HuH-7 (cell line): ENCODE measurements at regions not wholly inside any gene's neighbourhood (a gene's known extent, or its start where the extent isn't known, plus 50 kb on each side); places are given as distances from the start of the nearest gene placed in this dataset.

ENCODE experiments used
- DNase-seq: peaks from one replicate; pipeline ENCODE4 v3.0.0; 2011; ENCODE audit warnings: low spot score

DNA sequence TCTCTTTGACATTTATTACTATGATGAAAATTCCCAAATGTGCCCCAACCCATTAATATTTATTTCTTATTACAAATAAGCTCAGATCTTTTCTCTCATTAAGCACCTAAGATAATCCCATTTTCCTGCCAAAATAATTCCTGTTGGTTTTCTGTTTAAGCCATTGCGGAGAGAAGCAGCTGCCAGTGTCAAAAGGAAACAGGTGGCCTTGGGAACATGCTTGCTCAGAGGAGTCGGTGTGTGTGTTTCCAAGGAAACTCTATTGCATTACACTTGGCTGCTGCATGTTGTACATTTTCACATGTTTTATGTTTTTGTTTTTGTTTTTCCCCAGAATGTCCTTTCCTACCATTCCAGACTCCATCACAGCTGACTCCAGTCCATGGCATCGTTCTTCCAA is 56.4 kb downstream of the CD24 start:
- DNase-seq = no peak

DNA sequence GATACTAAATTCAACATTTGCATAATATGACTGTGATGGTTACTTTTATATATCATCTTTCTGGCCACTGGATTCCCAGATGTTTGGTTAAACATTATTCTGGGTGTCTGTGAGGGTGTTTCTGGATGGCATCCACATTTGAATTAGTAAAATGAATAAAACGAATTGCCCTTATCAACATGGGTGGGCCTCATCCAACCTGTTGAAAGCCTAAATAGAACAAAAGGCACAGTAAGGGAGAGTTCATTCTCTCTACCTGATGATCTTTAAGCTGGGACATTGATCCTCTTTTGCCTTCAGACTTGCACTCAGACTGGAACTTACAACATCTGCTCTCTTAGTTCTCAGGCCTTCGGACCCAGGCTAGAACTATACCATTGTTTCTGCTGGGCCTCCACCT is 57.6 kb downstream of the CD24 start:
- no peak for DNase-seq

DNA sequence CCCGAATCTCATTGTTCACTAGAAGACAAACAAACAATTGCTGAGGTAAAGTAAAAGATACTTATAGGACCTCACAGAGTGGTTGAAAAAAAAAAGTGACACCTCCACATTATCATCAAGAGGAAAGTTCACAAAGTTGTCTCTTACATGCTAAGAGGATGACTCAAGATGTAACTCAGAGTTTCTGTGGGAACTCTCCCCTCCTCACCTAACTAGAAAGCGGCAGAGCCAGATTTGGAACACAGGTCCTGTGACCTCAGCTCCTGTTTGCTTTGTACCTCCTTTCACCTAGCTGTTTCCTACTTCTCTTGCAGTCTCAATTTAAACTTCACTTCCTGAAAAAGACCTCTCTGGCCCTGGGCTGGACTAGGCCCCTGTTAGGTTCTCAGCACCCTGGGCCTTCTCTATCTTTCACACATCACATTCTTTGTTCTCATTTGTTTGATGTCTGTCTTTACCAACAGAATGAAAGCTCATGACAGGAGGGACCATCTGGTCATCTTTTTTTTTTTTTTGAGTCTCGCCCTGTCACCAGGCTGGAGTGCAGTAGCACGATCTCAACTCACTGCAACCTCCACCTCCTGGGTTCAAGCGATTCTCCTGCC is 60.8 kb downstream of the CD24 start:
- DNase-seq = no peak

DNA sequence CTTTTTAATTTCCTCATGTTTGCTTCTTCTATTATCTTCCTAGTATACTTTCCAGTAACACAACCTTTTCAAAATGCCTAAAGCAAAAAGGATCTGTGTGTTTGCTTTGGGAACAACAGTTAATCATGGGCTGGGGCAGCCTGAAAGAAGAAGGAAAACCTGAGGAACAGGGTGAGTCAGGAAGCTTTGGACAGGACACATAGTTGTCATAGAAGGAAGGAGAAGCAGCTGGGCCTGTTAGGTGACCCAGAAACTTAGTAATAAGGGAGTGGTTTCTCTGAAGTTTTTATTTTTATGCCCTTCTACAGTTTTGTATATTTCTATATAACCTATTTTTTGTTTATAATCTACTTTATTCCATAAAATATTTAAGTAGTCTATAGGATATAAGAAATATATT is 61.4 kb downstream of the CD24 start:
- no peak for DNase-seq

DNA sequence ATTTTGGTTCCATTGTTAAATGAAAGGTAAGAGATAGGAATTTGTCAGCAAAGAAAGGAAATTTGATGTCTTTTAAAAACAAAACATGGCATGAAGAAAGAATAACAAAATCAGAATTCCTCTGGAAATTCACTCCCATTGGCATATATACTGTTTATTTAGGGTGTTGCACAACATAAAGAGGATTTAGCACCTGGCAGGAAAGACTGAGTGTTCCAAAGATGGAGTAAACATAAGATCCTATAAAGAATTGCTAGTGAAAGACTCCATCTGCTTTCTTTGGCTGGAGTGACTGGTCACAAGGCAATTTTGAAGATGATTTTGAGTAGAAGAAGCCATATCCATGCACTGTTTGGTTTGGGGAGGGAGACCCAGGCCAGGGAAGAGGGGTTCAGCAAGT is 62.4 kb downstream of the CD24 start:
- DNase-seq = no peak

DNA sequence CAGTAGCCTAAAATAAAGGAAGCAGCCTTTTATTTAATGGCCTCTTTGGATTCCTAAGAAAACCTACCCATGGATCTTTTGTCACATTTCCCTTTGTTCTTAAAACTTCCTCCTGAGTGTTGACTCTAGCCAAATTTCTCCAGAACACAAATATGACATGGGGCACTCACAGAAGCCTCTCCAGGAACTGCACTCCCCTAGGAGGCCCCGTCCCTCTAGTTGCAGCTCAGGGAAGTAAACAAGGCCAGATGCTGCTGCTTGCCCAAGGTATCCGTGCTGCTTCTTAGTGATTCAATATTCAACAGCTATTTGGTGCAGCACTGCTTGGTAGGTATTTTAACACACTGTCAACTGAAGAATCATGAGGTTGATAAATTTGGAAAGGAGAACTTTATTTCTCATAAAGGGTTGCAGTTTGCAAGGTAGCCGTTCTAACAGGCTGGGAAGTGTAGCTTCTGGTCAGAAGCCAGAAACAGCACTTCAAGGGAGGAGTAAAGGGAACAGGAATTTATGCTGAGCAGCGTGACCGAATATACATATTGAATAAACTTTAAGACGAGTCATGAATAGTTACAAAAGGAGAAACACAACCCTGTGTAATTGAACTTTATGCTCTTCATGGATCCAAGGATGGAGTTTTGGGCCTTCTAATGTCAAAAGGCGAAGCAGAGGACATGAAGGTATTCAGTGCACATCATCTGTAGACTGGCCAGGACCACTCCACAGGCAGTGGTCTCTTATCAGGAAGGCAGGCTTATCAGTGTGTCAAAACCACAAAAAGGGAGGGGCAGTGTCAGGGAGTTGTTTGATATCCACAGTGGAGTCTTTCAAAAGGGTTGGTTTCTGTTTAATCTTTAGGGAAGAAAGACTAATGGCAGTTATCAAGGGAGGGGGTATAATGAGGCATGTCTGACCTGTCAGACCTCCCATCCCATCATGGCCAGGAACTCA is 63.3 kb downstream of the CD24 start:
- no peak for DNase-seq

DNA sequence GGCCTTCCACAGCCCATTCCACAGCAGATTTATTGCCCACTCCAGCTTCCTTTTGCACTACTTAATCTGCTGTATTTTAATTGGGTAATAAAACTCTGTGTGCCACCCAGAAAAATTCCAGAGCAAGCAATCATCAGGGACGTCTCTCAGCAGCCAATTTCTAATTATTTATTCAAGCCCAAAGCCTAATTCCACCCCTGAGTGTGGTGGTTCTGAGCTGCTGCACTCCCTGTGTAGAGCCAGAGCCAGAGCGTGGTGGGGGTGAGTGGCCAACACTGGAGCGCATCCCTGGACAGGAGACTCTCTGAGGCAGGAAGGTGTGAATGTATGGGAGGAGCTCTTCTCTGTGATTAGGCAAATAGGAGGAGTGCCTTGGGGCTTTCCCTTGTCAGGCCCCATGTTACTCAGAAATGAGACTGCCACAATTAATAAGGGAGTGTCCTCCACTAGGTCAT is 66.1 kb downstream of the CD24 start:
- DNase-seq = no peak

DNA sequence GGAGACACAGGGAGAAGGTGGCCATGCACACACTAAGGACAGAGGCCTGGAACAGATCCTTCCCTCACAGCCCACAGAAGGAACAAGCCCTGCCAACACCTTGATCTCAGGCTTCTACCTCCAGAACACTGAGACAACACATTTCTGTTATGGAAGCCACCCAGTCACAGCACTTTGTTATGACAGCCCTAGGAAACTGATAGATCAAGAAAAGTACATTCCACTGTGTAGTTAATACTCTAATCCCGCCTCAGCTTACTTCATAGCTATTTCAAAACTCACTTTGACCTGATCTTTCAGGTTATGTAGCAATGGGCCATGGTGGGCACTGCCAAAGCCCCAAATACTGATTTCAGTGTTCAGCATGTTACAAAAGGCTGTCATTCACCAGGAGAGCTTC is 66.8 kb downstream of the CD24 start:
- no peak for DNase-seq

DNA sequence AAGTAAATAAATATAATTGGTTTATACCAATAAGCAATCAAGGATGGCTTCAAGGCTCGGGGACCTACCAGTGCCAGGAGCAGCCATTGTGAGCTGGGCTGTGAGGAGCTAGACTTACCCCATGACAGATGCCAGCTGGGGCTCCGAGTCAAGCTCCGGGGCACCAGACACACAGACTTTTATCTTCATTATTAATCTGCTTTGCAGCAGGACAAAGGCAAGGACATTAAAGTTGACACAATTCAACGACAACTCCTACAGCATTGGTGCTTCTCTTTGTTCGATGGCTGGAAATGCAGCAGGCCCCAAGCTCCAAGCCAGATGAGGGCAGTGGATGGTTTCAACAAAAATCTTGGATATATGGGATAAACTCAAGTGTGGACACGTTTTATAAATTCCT is 68.3 kb downstream of the CD24 start:
- no peak for DNase-seq

DNA sequence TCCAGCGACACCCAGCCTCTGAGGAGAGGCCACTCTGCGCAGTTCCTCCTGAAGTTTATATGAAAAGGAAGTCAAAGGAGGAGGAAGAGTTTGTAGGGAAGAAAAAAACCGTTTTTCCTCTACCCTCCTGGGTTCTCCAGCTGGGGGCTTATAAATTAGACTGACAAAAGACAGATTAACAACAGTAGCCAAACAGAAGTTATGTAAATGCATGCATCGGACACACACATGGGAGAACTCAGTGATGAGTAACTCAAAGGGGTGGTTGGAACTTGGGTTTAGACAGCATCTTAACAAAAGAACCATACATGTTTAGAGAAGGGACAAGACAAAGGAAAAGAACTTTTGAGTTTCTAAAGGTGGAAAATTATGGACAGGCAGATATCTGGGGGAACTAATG is 71.2 kb downstream of the CD24 start:
- DNase-seq = no peak

DNA sequence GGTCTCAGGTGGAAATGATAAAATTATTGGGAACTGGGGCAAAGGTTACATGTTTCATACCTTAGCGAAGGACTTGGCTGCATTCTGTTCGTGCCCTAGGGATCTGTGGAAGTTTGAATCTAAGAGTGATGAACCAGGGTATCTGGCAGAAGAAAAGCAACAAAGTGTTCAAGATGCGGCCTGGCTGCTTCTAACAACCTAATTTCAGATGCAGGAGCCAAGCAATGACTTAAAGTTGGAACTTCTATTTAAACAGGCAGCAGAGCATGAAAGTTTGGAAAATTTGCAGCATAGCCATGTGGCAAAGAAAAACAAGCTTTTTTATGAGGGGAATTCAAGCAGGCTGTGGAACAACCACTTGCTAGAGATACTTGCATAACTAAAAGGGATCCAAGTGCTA is 73.5 kb downstream of the CD24 start:
- DNase-seq = no peak

DNA sequence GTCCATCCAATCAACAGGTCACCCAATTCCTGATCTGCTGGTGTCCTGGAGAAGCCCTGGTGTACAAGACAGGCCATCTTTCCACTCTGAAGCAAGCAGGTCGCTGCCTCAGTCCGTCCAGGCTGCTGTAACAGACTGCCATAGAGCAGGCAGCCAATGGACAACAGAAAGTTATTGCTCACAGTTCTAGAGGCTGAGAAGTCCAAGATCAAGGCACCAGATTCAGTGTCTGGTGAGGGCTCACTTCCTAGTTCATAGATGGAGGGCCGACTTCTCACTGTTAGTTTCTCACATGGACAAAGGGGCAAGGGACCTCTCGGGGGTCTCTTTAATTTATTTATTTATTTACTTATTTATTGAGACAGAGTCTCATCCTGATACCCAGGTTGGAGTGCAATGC is 74.8 kb downstream of the CD24 start:
- DNase-seq = no peak

DNA sequence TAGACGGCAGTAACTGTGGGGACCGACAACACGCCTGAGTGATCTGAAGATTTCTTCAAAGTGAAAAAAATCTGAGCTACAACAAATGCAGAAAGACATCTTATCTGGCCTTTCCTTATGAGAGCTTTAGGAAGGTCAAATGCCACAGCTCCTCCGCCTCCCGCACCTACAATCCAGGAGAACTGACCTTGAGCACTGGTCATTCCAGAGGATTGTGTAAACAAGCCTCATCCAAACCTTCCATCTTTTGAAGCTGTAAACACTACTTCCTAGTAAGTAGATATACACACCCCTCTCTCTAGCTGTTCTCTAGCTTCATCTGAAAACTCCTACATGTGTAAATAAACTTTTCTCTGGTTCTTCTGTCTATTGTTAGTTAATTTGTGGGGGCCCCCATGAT is 76.9 kb downstream of the CD24 start:
- peak; percentile 32 for DNase-seq

DNA sequence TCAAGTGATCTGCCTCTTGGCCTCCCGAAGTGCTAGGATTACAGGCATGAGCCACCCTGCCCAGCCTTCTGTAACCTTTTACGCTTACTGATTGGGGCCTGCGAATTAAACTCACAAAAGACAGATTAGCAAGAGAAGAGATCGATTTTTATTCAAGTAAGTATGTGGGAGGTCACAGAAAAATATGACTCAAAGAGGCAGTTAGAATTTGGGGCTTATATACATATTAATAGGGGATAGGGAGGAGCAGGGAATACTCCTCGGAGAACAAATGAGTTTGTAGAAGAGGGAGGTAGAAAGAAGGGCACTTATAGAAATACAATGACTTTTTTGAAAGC is 78.9 kb downstream of the CD24 start:
- no peak for DNase-seq

DNA sequence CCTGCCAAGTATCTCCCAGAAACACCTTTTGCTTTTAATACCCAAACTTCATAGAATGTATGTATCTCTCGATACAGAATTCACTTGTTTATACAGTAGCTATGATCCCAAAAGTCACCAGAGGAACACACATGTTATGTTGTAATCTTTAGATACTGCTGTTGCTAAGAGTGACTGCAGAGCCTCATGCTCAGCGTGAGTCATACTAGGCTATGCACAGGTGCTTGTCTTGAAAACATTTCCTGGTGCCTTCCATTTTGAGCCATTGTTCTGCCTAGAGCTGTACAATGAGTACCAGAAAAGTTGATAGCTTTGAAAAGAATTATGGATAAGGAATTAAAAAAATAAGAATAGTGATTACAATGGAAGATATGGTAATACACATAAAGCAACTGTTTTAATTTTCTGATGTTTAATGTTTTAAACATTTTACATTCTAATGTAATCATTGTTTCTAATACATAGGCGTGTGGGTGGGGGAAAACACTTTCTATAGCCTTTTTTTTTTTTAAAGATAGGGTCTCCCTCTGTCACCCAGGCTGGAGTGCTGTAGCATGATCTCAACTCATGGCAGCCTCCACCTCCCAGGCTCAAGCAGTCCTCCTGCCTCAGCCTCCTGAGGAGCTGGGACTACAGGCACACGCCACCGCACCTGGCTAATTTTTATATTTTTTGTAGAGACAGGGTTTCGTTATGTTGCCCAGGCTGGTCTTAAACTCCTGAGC is 79.4 kb downstream of the CD24 start:
- DNase-seq = no peak

DNA sequence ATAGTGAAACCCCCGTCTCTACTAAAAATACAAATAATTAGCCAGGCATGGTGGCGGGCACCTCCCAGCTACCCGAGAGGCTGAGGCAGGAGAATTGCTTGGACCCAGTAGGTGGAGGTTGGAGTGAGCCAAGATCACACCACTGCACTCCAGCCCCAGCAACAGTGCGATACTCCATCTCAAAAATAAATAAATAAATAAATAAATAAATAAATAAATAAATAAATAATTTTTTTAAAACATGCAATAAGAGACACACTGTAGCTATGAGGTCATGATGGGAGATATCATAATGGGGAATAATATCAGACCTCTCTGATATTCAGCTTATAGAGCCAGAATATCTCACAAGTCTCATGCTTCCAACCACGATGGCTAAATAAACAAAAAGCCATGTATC is 82.3 kb downstream of the CD24 start:
- no peak for DNase-seq

DNA sequence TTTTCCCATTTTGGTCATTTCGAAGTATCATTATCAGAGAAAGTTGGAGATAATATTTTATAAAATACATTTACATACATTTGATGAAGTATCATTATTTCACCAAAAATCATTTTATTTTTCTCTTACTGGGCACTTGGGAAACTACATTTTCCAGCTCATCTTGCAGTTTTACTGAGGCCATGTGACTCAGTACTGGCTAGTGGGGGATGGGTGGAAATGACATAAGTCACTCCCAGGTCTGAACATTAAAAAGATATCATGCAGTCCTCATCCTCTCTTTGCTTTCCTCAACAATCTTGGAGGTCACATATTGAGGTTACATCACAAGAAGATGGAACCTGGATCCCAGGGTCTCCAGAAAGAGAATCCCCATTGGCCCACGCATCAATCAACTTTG is 84.1 kb downstream of the CD24 start:
- no peak for DNase-seq

DNA sequence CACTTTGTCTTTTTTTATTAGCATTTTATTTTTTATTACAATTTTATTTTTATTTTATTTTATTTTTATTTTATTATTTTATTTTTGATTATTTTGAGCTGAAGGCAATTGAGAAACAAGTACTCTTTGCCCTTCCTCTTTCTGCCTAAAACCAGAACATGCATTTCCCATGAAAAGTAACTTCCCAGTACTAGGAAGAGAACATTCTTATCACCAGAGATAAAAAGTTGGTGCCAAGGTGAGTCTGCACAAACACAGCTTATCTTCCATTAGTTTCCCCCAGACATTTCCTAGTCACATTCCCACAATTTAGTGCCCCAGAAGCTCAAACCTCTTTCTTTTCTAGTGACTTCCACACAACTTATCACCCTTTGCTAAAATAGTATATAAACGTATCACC is 84.8 kb downstream of the CD24 start:
- no peak for DNase-seq

DNA sequence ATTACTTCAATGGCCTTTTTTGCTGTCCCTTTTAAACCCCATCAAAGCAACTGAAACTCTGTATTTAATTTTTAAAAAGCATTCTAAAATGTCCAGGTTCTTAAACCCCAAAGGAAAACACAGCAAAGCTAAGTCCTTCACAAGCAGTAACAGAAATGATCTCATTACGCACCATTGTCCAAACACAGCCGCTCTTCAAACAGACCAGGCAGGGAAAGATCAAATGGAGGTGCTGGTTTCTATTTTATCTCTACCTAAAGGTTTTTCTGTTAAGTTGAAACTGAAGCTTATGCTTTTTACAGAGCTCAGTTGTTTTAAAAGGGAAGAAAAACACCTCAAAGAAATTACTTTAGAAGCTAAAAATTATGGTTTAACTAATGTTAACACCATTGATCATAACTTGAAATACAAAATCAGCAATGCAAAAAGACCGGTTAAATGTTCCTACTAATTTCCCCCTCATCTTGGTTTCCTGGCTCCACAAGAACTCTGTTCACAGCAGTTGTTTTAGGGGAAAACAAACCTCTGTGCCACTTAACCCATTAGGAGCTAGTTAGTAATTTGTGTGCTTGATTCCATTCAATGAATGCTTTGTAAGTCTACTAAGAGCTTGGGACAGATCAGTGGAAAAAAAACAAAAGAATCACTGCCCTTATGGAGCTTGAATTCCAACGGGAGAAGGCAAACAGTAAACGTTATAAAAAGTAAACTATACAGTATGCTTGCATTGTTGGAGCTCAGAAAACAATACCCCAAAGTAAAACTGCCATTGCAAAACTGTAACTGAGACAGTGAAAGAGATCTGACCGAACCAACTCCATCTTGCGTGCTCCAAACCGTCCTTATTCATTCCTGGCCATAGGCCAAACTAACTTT is 87.4 kb downstream of the CD24 start:
- DNase-seq = no peak

DNA sequence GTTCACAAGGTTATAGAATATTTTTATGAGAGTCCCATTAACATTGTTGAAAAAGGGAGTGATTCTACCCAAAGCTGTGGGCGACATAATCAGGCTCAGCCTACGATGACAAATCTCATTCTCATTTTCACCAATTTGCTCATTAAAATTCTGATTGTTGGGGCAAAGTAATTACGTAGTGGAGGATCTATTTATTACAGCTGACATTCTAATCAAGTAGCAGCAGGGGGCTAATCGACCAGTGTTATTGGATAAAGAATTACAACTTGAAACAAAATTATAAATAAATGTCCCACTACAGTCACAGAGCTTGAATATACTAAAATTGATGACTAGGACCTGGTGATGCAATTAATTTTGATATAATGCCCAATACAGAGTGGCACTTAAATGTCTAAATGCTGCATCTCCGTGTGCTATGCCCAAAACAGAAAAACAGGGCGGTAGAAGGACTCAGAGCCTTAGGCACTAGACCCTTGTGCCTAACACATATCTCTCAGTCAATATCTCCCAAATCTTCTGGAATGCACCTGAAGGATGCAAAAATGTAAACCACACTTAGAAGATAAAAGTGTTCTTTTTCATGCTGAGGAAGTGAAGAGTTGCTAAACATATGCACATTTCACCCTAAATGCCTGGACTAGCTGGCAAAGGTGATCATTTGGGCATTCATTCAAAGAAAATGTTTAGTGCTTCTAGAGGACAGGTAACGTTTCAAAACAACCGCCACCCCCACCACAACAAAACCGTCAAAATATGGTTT is 88.3 kb downstream of the CD24 start:
- DNase-seq = no peak

DNA sequence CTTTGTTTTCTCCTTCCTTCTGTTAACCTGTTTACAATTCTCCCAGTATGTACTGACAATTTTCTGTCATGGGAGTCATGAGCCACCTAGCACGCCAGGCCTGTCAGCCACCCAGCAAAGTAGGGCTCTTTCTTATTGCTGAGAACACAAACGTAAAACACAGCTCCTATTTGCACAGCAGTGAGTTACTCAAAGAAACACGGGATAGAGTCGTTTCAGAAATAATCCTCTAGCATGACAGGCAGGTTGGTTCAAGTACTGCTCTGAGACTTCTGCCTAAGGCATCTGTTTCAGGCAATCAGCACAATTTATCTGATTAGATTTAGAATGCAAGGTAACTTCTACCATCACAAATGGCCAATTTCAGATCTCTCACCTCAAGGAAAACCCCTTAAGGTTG is 88.8 kb downstream of the CD24 start:
- no peak for DNase-seq
